Keratinocyte (primary cell): ENCODE measurements at regions not wholly inside any gene's neighbourhood (a gene's known extent, or its start where the extent isn't known, plus 50 kb on each side); places are given as distances from the start of the nearest gene placed in this dataset.
A peak's percentile ranks its signal among the peaks of the same experiment; 100 is the strongest.
"Not testable (repeated sequence)": the region's sequence is repeated elsewhere in the genome, so short reads cannot be mapped to it uniquely, and the experiment has no call there.

Source experiments
- DNase-seq: peaks from one replicate; pipeline ENCODE4 v3.0.0-alpha.2; 2011; ENCODE audit warnings: low read depth, missing footprints, low spot score
- FAIRE-seq: peaks from 2 replicates; lab custom pipeline; 2011; peaks lifted over from hg19 to GRCh38; lab: Jason Lieb, UNC
- H2AFZ ChIP-seq: 2 replicates; pipeline ENCODE4 v1.6.0; 2012; ENCODE audit warnings: low read length, control low read depth, inconsistent platforms; ENCODE audit not compliant: control insufficient read depth
- H3K27ac ChIP-seq: 2 replicates; pipeline ENCODE4 v1.5.1; 2011; ENCODE audit warnings: low read length; ENCODE audit not compliant: control insufficient read depth, insufficient read depth
- H3K27me3 ChIP-seq: 3 replicates; pipeline ENCODE4 v1.6.0; 2011; ENCODE audit warnings: low read length; ENCODE audit not compliant: control insufficient read depth, insufficient read depth; ENCODE audit errors: extremely low read depth
- H3K36me3 ChIP-seq, 2 experiments: 2 replicates in 1 of 2; 3 replicates in 1 of 2; pipeline ENCODE4 v1.5.1; 2011; ENCODE audit warnings: low read length in 2 of 2, mild to moderate bottlenecking in 1 of 2; ENCODE audit not compliant: control insufficient read depth in 2 of 2, insufficient read depth in 2 of 2; ENCODE audit errors: extremely low read depth in 1 of 2
- H3K4me1 ChIP-seq: 3 replicates; pipeline ENCODE4 v1.5.1; 2011; ENCODE audit warnings: low read length; ENCODE audit not compliant: control insufficient read depth, insufficient read depth; ENCODE audit errors: extremely low read depth
- H3K4me2 ChIP-seq: 3 replicates; pipeline ENCODE4 v1.6.0; 2011; ENCODE audit warnings: low read depth, low read length; ENCODE audit not compliant: control insufficient read depth, insufficient read depth; ENCODE audit errors: extremely low read depth
- H3K4me3 ChIP-seq, 3 experiments: fragments of 200-600 bp in 1 of 3; sonication (generic) in 1 of 3; 2 replicates in 2 of 3; 3 replicates in 1 of 3; pipeline ENCODE4 v1.5.1; 2011 to 2016; ENCODE audit warnings: low read length in 3 of 3, mild to moderate bottlenecking in 3 of 3, control low read depth in 2 of 3, inconsistent platforms in 1 of 3, low read depth in 1 of 3, mixed read lengths in 1 of 3, mixed run types in 1 of 3, moderate library complexity in 1 of 3; ENCODE audit not compliant: control insufficient read depth in 2 of 3, insufficient read depth in 2 of 3; ENCODE audit errors: extremely low read depth in 1 of 3
- H3K79me2 ChIP-seq: 2 replicates; pipeline ENCODE4 v1.6.0; 2012; ENCODE audit warnings: low read length; ENCODE audit not compliant: control insufficient read depth, insufficient read depth
- H3K9ac ChIP-seq: 3 replicates; pipeline ENCODE4 v1.6.0; 2011; ENCODE audit warnings: low read length; ENCODE audit not compliant: control insufficient read depth, insufficient read depth; ENCODE audit errors: extremely low read depth
- H3K9me1 ChIP-seq: 3 replicates; pipeline ENCODE4 v1.6.0; 2011; ENCODE audit warnings: low read length; ENCODE audit not compliant: control insufficient read depth, insufficient read depth; ENCODE audit errors: extremely low read depth
- H3K9me3 ChIP-seq: 2 replicates; pipeline ENCODE4 v1.5.1; 2012; ENCODE audit warnings: low read depth, low read length; ENCODE audit not compliant: control insufficient read depth
- H4K20me1 ChIP-seq: 3 replicates; pipeline ENCODE4 v1.6.0; 2011; ENCODE audit warnings: low read length; ENCODE audit not compliant: control insufficient read depth, insufficient read depth; ENCODE audit errors: extremely low read depth
- dilution Hi-C: fragments of 300-500 bp; cut with MboI; formaldehyde crosslinking; loops from one replicate; pipeline ENCODE4 v1.7.0; 2020; ENCODE audit warnings: low sequenced_read_pairs; ENCODE audit not compliant: extremely low pct_ligation_motif_present

- H3K4me1 ChIP-seq, H3K4me2 ChIP-seq, DNase-seq, H3K27me3 ChIP-seq, dilution Hi-C loops, H2AFZ ChIP-seq, H3K79me2 ChIP-seq, H4K20me1 ChIP-seq, H3K27ac ChIP-seq, FAIRE-seq, H3K36me3 ChIP-seq, H3K9me3 ChIP-seq, H3K4me3 ChIP-seq, H3K9me1 ChIP-seq, H3K9ac ChIP-seq: not testable (repeated sequence)
These were observed 86.1 kb downstream of the LIMS4 start for GRCh38 chr2:110386546-110386945.

GRCh38 chr2:110384736-110385119 lies 87.9 kb downstream of the LIMS4 start:
- H3K4me3 ChIP-seq, DNase-seq, H3K9me1 ChIP-seq, H3K36me3 ChIP-seq, H3K4me2 ChIP-seq, H3K27me3 ChIP-seq, dilution Hi-C loops, FAIRE-seq, H3K4me1 ChIP-seq, H3K9ac ChIP-seq, H3K27ac ChIP-seq, H2AFZ ChIP-seq, H4K20me1 ChIP-seq, H3K79me2 ChIP-seq, H3K9me3 ChIP-seq: not testable (repeated sequence)

DNA sequence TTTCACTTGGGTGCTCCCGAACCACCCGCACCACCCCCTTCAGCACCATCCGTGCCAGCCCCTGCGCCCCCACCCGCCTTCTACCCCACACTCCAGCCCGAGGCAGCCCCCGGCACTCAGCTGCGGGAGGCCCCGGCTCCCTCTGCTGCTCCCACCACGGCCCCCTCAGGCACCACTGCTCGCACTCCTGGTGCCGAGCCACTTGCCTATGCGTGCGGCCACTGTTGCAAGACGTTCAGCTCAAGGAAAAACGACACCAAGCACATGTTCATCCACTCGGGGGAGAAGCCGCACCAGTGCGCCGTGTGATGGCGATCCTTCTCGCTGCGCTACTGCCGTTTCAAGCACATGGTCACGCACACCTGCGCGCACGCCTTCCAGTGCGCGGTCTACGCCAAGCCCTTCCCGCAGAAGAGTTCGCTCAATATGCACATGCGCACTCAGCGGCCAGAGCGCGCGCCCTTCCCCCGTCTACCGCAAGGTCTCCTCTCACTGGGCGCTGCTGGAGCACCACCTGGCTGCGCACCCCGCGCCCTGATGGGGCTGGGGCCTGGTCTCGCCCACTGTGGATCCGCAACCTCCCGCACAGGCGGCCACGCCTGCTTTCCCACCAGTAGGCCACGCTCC lies 88.4 kb downstream of the LIMS4 start:
- H2AFZ ChIP-seq, H3K9ac ChIP-seq, H4K20me1 ChIP-seq, DNase-seq, H3K4me2 ChIP-seq, H3K4me1 ChIP-seq, H3K27me3 ChIP-seq, H3K79me2 ChIP-seq, H3K4me3 ChIP-seq, dilution Hi-C loops, H3K9me1 ChIP-seq, H3K36me3 ChIP-seq, H3K9me3 ChIP-seq, H3K27ac ChIP-seq: not testable (repeated sequence)
- FAIRE-seq = peak; percentile 67

DNA sequence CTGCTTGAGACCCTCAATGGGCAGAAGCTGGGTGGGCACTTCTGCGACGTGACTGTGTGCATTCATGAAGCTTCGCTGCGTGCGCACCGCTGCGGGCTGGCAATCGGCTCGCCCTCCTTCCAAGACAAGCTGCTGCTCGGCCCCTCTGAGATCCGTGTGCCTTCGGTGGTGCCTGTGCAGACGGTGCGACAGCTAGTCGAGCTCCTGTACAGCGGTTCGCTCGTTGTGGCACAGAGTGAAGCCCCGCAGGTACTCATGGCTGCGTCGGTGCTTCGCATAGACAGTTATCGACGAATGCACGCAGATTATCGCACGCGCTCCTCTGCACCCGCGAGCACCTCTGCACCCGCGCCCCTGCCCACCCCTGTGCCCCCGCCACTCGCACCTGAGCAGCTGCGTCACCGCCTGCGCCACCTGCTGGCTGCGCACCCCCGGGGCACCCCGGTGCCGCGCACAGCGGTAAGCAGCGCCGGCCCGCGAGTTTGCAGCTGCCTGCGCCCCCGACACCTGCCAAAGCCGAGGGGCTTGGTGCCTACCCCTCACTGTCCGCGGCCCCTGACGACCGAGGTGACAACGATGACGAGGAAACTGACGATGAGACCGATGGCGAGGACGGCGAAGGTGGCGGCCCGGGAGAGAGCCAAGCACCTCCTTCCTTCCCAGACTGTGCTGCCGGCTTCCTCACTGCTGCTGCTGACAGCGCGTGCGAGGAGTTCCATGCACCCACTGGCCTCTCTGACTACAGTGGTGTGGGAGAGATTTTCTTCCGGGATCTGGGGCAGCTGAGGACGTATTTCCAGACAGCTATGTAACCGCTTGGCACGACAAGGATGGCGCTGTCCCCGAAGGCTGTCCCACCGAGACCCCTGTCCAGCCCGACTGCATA lies 89.2 kb downstream of the LIMS4 start:
- H3K27ac ChIP-seq, dilution Hi-C loops, H4K20me1 ChIP-seq, H3K9me3 ChIP-seq, DNase-seq, H3K79me2 ChIP-seq, H3K36me3 ChIP-seq, H3K9ac ChIP-seq, H3K4me1 ChIP-seq, H3K4me2 ChIP-seq, H2AFZ ChIP-seq, H3K4me3 ChIP-seq, H3K27me3 ChIP-seq, H3K9me1 ChIP-seq: not testable (repeated sequence)
- peak; percentile 20 for FAIRE-seq

DNA sequence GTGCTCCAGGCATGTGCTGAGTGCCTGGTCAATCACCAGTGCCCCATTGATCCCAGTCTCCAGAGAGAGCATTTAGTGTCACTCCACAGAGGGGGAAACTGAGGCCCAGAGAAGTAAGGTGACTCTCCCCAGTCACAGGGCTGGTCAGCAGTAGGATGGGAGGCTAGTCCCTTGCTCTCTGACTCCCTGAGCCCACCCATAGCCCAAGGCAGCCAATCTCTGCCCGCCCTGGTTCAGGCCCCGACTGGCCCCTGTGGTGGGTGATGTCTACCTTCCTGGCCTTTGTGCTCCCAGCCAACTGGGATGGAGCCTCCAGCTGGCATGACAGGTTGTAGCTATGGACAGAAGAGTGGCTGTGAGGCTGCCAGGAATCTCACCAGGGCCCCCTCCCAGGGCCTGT lies 99.1 kb downstream of the LIMS4 start:
- H3K27ac ChIP-seq, H3K36me3 ChIP-seq, H3K27me3 ChIP-seq, FAIRE-seq, H3K79me2 ChIP-seq, H4K20me1 ChIP-seq, H3K9ac ChIP-seq, H3K4me1 ChIP-seq, H3K4me2 ChIP-seq, H3K9me3 ChIP-seq, H3K9me1 ChIP-seq, H3K4me3 ChIP-seq, H2AFZ ChIP-seq, DNase-seq, dilution Hi-C loops: not testable (repeated sequence)
